IMR-90 (cell line): ENCODE measurements at regions not wholly inside any gene's neighbourhood (a gene's known extent, or its start where the extent isn't known, plus 50 kb on each side); places are given as distances from the start of the nearest gene placed in this dataset.

ENCODE experiments used
- ATAC-seq: fragments of 200-7000 bp; cut with Tn5 transposase; 2 replicates; pipeline ENCODE4 v1.9.1; 2020; ENCODE audit warnings: low read depth, mild to moderate bottlenecking, moderate library complexity
- BruUV-seq: library from RNA; stranded (reverse); fragments of 400-500 nt; replicated peaks from 2 replicates; lab custom pipeline; 2021; lab: Mats Ljungman, UMichigan
- CTCF ChIA-PET: fragments of 300-600 bp; formaldehyde crosslinking; extraction: SDS; loops from one replicate; lab custom pipeline; 2021; ENCODE audit warnings: antibody characterized with exemption; lab: Yijun Ruan, JAX
- POLR2A ChIA-PET: fragments of 300-600 bp; sonication (Branson Sonifier 250); formaldehyde crosslinking; loops from one replicate; lab custom pipeline; 2022; ENCODE audit warnings: antibody characterized with exemption; ENCODE audit not compliant: unreplicated experiment; lab: Charles Lee
- DNase-seq: peaks from one replicate; pipeline ENCODE4 v3.0.0; 2013
- H2AFZ ChIP-seq: replicated peaks from 2 replicates; pipeline ENCODE3; 2013; ENCODE audit warnings: low read length, mild to moderate bottlenecking; ENCODE audit not compliant: poor library complexity
- H2AK5ac ChIP-seq: 2 replicates; pipeline ENCODE4 v1.6.1; 2013; ENCODE audit warnings: low read depth, low read length, inconsistent platforms
- H2AK9ac ChIP-seq: replicated peaks from 2 replicates; pipeline ENCODE3; 2013; ENCODE audit warnings: mild to moderate bottlenecking, low read depth, low read length, moderate library complexity; ENCODE audit not compliant: poor library complexity
- H2BK120ac ChIP-seq: 2 replicates; pipeline ENCODE4 v1.6.1; 2013; ENCODE audit warnings: low read depth, low read length, inconsistent platforms
- H2BK15ac ChIP-seq: 3 replicates; pipeline ENCODE4 v1.6.1; 2013; ENCODE audit warnings: low read depth, low read length, inconsistent platforms
- H2BK20ac ChIP-seq: 2 replicates; pipeline ENCODE4 v1.6.1; 2013; ENCODE audit warnings: low read depth, mild to moderate bottlenecking, inconsistent platforms, low read length, moderate library complexity
- H2BK5ac ChIP-seq: 2 replicates; pipeline ENCODE4 v1.6.1; 2013; ENCODE audit warnings: mild to moderate bottlenecking, low read depth, low read length, inconsistent platforms; ENCODE audit not compliant: poor library complexity, severe bottlenecking
- H3K14ac ChIP-seq: replicated peaks from 2 replicates; pipeline ENCODE4 v1.6.1; 2013; ENCODE audit warnings: low read depth, low read length, inconsistent platforms
- H3K18ac ChIP-seq: 2 replicates; pipeline ENCODE4 v1.6.1; 2013; ENCODE audit warnings: low read depth, low read length, control low read depth
- H3K23ac ChIP-seq: 2 replicates; pipeline ENCODE4 v1.6.1; 2013; ENCODE audit warnings: low read depth, low read length, inconsistent platforms
- H3K27ac ChIP-seq: 2 replicates; pipeline ENCODE4 v1.5.1; 2013; ENCODE audit warnings: mild to moderate bottlenecking, control low read depth, low read length; ENCODE audit not compliant: insufficient read depth
- H3K27me3 ChIP-seq: 2 replicates; pipeline ENCODE4 v1.6.1; 2013; ENCODE audit warnings: low read length; ENCODE audit not compliant: control insufficient read depth, insufficient read depth
- H3K36me3 ChIP-seq: 2 replicates; pipeline ENCODE4 v1.6.1; 2013; ENCODE audit warnings: low read length, mixed read lengths; ENCODE audit not compliant: control insufficient read depth, insufficient read depth
- H3K4ac ChIP-seq: 2 replicates; pipeline ENCODE4 v1.6.1; 2013; ENCODE audit warnings: low read depth, low read length, inconsistent platforms
- H3K4me1 ChIP-seq: 2 replicates; pipeline ENCODE4 v1.6.1; 2013; ENCODE audit warnings: low read length, mixed read lengths; ENCODE audit not compliant: control insufficient read depth, insufficient read depth
- H3K4me2 ChIP-seq: 2 replicates; pipeline ENCODE4 v1.6.1; 2013; ENCODE audit warnings: low read depth, mild to moderate bottlenecking, control low read depth, low read length, moderate library complexity
- H3K4me3 ChIP-seq: 2 replicates; pipeline ENCODE4 v1.5.1; 2013; ENCODE audit warnings: low read depth, mild to moderate bottlenecking, control low read depth, low read length, moderate library complexity; ENCODE audit not compliant: insufficient read depth
- H3K56ac ChIP-seq: 2 replicates; pipeline ENCODE4 v1.6.1; 2013; ENCODE audit warnings: low read length, inconsistent platforms; ENCODE audit not compliant: insufficient read depth; ENCODE audit errors: extremely low read depth
- H3K79me1 ChIP-seq, 2 experiments: 2 replicates each; pipeline ENCODE4 v1.6.1; 2013; ENCODE audit warnings: low read length in 2 of 2, inconsistent platforms in 1 of 2, low read depth in 1 of 2
- H3K9ac ChIP-seq: 2 replicates; pipeline ENCODE4 v1.6.1; 2013; ENCODE audit warnings: low read depth, low read length, control low read depth
- H3K9me1 ChIP-seq: 2 replicates; pipeline ENCODE4 v1.6.1; 2013; ENCODE audit warnings: low read length, inconsistent platforms; ENCODE audit not compliant: insufficient read depth
- H3K9me3 ChIP-seq: 2 replicates; pipeline ENCODE4 v1.6.1; 2013; ENCODE audit warnings: low read length; ENCODE audit not compliant: control insufficient read depth, insufficient read depth
- H4K20me1 ChIP-seq: 2 replicates; pipeline ENCODE4 v1.6.1; 2013; ENCODE audit warnings: low read length, inconsistent platforms; ENCODE audit not compliant: insufficient read depth
- H4K5ac ChIP-seq: 2 replicates; pipeline ENCODE4 v1.6.1; 2013; ENCODE audit warnings: mild to moderate bottlenecking, low read depth, low read length, control low read depth
- H4K8ac ChIP-seq, 2 experiments: 2 replicates each; pipeline ENCODE4 v1.6.1; 2013; ENCODE audit warnings: low read depth in 2 of 2, low read length in 2 of 2, control low read depth in 1 of 2, inconsistent platforms in 1 of 2
- H4K91ac ChIP-seq: 2 replicates; pipeline ENCODE4 v1.6.1; 2013; ENCODE audit warnings: low read depth, low read length, inconsistent platforms; ENCODE audit not compliant: insufficient read depth
- FOS ChIP-seq: fragments of 150-350 bp; IDR thresholded peaks from 2 replicates; pipeline ENCODE4 v1.6.1; 2016; ENCODE audit warnings: low read depth, low read length
- MAFK ChIP-seq: IDR thresholded peaks from 2 replicates; pipeline ENCODE4 v1.6.1; 2012; ENCODE audit warnings: low read depth, low read length, improper control_type of control experiment
- dilution Hi-C: fragments of 300-500 bp; cut with HindIII; formaldehyde crosslinking; loops from one replicate; pipeline ENCODE4 v1.14.3; 2018; ENCODE audit warnings: low sequenced_read_pairs; ENCODE audit not compliant: unreplicated experiment
- in situ Hi-C: fragments of 300-500 bp; cut with MboI; formaldehyde crosslinking; loops from 3 replicates; pipeline ENCODE4 v1.14.3; 2019; ENCODE audit warnings: low sequenced_read_pairs, inconsistent platforms, mixed read lengths
- intact Hi-C: fragments of 100-400 bp; cut with micrococcal nuclease; formaldehyde crosslinking; loops from 2 replicates; pipeline ENCODE4 v1.10.0; 2022
- TF ChIP-seq, protein P1 (sequence below): fragments of 150-350 bp; IDR thresholded peaks from 2 replicates; pipeline ENCODE4 v1.6.1; 2016; ENCODE audit warnings: low read depth, mild to moderate bottlenecking, low read length, moderate library complexity, borderline replicate concordance

DNA sequence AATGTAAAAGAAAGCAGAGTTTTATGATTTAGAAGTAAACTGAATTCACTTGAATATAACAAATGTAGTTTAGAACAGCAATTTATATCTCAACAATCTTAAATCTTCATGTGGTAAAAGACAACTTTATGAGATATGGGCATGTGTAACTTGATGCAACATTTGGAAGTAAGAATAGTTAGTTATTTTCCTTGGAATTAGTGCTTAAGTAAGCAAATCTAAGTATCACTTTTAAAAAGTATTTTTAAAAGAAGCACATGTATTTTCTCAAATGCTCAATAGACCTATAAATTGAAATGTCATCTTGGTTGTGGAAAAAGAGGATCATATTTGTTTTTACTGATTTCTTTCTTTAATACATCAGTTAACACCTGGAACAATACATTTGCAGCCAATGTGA is 340.3 kb upstream of the CDH6 start:
- H3K79me1 ChIP-seq, result no peaks in the 10 kb centered on the region
- H4K91ac ChIP-seq, result no peak overlapping the region
- no peaks in the 10 kb centered on the region for H4K20me1 ChIP-seq
- H2BK5ac ChIP-seq, result no peak overlapping the region
- no peak overlapping the region for H3K56ac ChIP-seq
- no peak overlapping the region for H4K5ac ChIP-seq
- H2AFZ ChIP-seq, result no peak overlapping the region
- peak; percentile 73 for TF ChIP-seq MAFK
- TF ChIP-seq, protein P1, sequence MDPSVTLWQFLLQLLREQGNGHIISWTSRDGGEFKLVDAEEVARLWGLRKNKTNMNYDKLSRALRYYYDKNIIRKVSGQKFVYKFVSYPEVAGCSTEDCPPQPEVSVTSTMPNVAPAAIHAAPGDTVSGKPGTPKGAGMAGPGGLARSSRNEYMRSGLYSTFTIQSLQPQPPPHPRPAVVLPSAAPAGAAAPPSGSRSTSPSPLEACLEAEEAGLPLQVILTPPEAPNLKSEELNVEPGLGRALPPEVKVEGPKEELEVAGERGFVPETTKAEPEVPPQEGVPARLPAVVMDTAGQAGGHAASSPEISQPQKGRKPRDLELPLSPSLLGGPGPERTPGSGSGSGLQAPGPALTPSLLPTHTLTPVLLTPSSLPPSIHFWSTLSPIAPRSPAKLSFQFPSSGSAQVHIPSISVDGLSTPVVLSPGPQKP, result no peak
- no peak for TF ChIP-seq FOS
- no peak overlapping the region for H2BK120ac ChIP-seq
- H2AK9ac ChIP-seq, result no peak overlapping the region
- no peak overlapping the region for H3K27ac ChIP-seq
- in situ Hi-C loops, result no loop called here
- H3K23ac ChIP-seq, result no peak overlapping the region
- no peaks in the 10 kb centered on the region for H3K36me3 ChIP-seq
- ChIA-PET POLR2A (no interaction called here), CTCF (no interaction called here)
- no peaks in the 10 kb centered on the region for H3K9me3 ChIP-seq
- H3K4me2 ChIP-seq, result no peak overlapping the region
- no peak overlapping the region for H2AK5ac ChIP-seq
- DNase-seq, result no peak
- H2BK15ac ChIP-seq, result no peak overlapping the region
- H3K4me3 ChIP-seq, result no peak overlapping the region
- H2BK20ac ChIP-seq, result no peak overlapping the region
- no peak for ATAC-seq
- intact Hi-C loops, result no loop called here
- H3K27me3 ChIP-seq, result no peaks in the 10 kb centered on the region
- H3K14ac ChIP-seq, result no peak overlapping the region
- H4K8ac ChIP-seq, result no peak overlapping the region
- no peaks in the 10 kb centered on the region; the same call in 1 of the 2 replicates for H3K4me1 ChIP-seq
- H3K9ac ChIP-seq, result no peak overlapping the region
- no peak overlapping the region for H3K4ac ChIP-seq
- H3K18ac ChIP-seq, result no peak overlapping the region
- BruUV-seq, result no TSS peak
- no peaks in the 10 kb centered on the region for H3K9me1 ChIP-seq
- dilution Hi-C loops, result no loop called here
